ENCODE measurements at regions not wholly inside any gene's neighbourhood (a gene's known extent, or its start where the extent isn't known, plus 50 kb on each side); places are given as distances from the start of the nearest gene placed in this dataset.

DNA sequence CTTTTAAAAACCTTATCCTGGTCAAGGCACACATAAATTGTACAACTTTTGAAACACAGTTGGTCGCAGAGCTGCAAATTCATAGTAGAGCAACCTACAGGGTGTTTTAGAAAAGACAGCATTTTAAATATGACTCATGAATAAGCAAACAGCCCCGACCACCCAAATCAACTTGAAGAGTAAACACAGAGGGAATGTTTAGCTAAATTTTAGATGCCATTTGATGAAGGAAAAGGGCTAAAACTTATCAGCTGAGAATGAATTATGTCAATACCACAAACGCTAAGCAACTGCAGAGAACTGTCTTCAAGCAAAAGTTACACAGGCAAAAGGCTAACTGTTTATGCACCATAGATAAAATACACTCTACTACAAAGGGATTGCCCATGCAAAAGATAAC lies 427.5 kb upstream of the PSMD7 start:
- H3K4me3 ChIP-seq (ENCODE audit: low read depth, low read length): no peak overlapping the region
- TF ChIP-seq, protein P1, sequence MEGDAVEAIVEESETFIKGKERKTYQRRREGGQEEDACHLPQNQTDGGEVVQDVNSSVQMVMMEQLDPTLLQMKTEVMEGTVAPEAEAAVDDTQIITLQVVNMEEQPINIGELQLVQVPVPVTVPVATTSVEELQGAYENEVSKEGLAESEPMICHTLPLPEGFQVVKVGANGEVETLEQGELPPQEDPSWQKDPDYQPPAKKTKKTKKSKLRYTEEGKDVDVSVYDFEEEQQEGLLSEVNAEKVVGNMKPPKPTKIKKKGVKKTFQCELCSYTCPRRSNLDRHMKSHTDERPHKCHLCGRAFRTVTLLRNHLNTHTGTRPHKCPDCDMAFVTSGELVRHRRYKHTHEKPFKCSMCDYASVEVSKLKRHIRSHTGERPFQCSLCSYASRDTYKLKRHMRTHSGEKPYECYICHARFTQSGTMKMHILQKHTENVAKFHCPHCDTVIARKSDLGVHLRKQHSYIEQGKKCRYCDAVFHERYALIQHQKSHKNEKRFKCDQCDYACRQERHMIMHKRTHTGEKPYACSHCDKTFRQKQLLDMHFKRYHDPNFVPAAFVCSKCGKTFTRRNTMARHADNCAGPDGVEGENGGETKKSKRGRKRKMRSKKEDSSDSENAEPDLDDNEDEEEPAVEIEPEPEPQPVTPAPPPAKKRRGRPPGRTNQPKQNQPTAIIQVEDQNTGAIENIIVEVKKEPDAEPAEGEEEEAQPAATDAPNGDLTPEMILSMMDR (IDR thresholded peaks at IDR 0.05; ENCODE audit: low read depth, low read length): no peak

- TF ChIP-seq, protein P1 (IDR thresholded peaks at IDR 0.05; ENCODE audit: low read depth, low read length): no peak
Observed at GRCh38 chr16:73864868-73865267, 431.7 kb upstream of the PSMD7 start.

DNA sequence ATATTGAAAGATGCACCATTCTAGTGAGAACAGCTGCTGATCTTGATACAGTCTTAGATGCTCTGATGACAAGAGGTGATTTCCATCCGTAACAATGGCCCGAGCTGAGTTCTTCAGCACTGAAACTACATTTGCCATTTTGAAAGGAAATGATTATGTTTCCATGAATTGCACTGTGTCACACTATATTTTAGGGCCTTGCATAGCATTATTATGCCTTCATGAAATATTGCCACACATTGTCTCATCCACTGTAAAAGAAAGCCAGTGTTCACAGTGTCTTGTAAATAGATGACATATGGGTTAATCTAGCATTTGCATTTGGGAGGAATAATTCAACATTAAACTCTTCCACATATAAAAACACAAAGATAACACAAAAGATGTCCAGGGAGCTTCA lies 438.3 kb upstream of the PSMD7 start:
- H3K4me3 ChIP-seq (ENCODE audit: low read depth, low read length): no peak overlapping the region
- TF ChIP-seq, protein P1 (IDR thresholded peaks at IDR 0.05; ENCODE audit: low read depth, low read length): no peak

More at GRCh38 chr16:73864868-73865267, 431.7 kb upstream of the PSMD7 start:
- H3K4me3 ChIP-seq (ENCODE audit: low read depth, low read length): no peak overlapping the region

DNA sequence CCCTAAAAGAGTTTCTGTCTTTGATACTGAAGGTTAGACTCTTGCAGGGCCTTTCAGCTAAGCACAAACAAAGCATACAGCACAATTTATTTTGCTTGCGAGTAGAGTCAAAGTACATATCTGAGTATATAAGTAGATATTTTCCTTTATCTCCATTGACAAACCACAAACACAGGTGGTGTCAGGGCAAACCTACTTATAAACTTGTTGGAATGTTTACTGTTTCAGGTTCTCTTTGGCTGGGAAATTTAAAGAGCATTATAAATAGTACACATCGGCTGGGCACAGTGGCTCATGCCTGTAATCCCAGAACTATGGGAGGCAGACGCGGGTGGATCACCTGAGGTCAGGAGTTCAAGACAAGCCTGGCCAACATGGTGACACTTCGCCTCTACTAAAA lies 442.6 kb upstream of the PSMD7 start:
- TF ChIP-seq, protein P1 (IDR thresholded peaks at IDR 0.05; ENCODE audit: low read depth, low read length): no peak

GRCh38 chr16:73852561-73852960 lies 444.1 kb upstream of the PSMD7 start:
- no peak overlapping the region for H3K4me3 ChIP-seq (ENCODE audit: low read depth, low read length)
- TF ChIP-seq, protein P1 (IDR thresholded peaks at IDR 0.05; ENCODE audit: low read depth, low read length): no peak

More for the DNA sequence above, 442.6 kb upstream of the PSMD7 start:
- H3K4me3 ChIP-seq (ENCODE audit: low read depth, low read length): no peak overlapping the region

DNA sequence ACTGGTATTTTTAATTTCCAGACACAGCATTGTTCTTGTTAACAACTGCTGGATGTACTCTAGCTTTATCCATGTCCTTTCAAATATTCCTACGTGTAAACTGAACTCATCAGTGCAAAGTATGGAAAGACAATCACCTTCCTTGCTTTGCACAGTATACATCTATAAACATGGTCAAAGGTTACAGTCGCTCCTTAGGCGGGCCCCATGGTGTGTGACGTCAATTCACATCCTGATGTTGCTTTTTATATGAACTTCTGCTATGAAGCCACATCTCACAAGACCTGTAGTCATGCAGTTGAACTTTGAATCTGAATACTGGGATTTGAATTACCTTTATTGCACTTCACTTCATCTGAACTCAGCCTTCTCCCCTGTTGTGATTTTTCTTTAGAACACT lies 447.6 kb upstream of the PSMD7 start:
- H3K4me3 ChIP-seq (ENCODE audit: low read depth, low read length): no peak overlapping the region
- TF ChIP-seq, protein P1 (IDR thresholded peaks at IDR 0.05; ENCODE audit: low read depth, low read length): no peak

DNA sequence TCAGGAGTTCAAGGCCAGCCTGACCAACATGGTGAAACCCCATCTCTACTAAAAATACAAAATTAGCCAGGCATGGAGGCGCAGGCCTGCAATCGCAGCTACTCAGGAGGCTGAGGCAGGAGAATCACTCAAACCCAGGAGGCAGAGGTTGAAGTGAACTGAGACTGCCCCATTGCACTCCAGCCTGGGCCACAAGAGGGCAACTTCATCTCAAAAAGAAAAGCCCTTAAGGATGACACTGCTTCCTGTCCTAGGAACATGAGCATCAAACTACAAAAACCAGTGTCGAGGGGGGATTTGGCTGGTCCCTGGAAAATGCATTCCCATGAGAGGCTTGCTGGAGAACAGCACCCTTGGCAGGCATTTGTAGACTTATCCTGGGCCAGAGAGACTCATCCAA lies 449.5 kb upstream of the PSMD7 start:
- TF ChIP-seq, protein P1 (IDR thresholded peaks at IDR 0.05; ENCODE audit: low read depth, low read length): no peak
- no peak overlapping the region for H3K4me3 ChIP-seq (ENCODE audit: low read depth, low read length)

Measured in WI38 (cell line).